ENCODE measurements at regions not wholly inside any gene's neighbourhood (a gene's known extent, or its start where the extent isn't known, plus 50 kb on each side); places are given as distances from the start of the nearest gene placed in this dataset.
"Not testable (repeated sequence)": the region's sequence is repeated elsewhere in the genome, so short reads cannot be mapped to it uniquely, and the experiment has no call there.

GRCh38 chr10:70991140-70992124 lies 103.1 kb upstream of the PCBD1 start:
- peak; percentile 36 to 65 for DNase-seq

- DNase-seq: no peak
Measured at GRCh38 chr10:70992436-70992835, 104.1 kb upstream of the PCBD1 start.

GRCh38 chr10:70993051-70993450 lies 104.7 kb upstream of the PCBD1 start:
- no peak for DNase-seq

GRCh38 chr10:70996549-70996948 lies 108.2 kb upstream of the PCBD1 start:
- no peak for DNase-seq

GRCh38 chr10:70997236-70997635 lies 108.9 kb upstream of the PCBD1 start:
- no peak for DNase-seq

GRCh38 chr10:70998086-70998485 lies 109.7 kb upstream of the PCBD1 start:
- no peak for DNase-seq

GRCh38 chr10:71001470-71001869 lies 113.1 kb upstream of the PCBD1 start:
- no peak for DNase-seq

GRCh38 chr10:71004176-71005075 lies 116.1 kb upstream of the PCBD1 start:
- DNase-seq: no peak

GRCh38 chr10:71005337-71006305 lies 117.3 kb upstream of the PCBD1 start:
- no peak for DNase-seq

- no peak for DNase-seq
Measured at GRCh38 chr10:71006506-71006905, 118.1 kb upstream of the PCBD1 start.

GRCh38 chr10:71007516-71007915 lies 119.2 kb upstream of the PCBD1 start:
- DNase-seq: no peak

GRCh38 chr10:71008150-71008549 lies 119.8 kb upstream of the PCBD1 start:
- no peak for DNase-seq

- DNase-seq: no peak
Measured at GRCh38 chr10:71009126-71009525, 120.8 kb upstream of the PCBD1 start.

- no peak for DNase-seq
Measured at GRCh38 chr10:71010730-71011129, 122.4 kb upstream of the PCBD1 start.

- no peak for DNase-seq
Measured at GRCh38 chr10:71011141-71011540, 122.8 kb upstream of the PCBD1 start.

- no peak for DNase-seq
Measured at GRCh38 chr10:71014021-71014805, 125.8 kb upstream of the PCBD1 start.

GRCh38 chr10:71015674-71016073 lies 127.3 kb upstream of the PCBD1 start:
- DNase-seq: peak; percentile 54 to 63

GRCh38 chr10:71020061-71020460 lies 131.7 kb upstream of the PCBD1 start:
- DNase-seq: not testable (repeated sequence)

- DNase-seq: no peak
Measured at GRCh38 chr10:71021402-71021801, 133.0 kb upstream of the PCBD1 start.

GRCh38 chr10:71023704-71024283 lies 135.4 kb upstream of the PCBD1 start:
- no peak for DNase-seq

GRCh38 chr10:71024490-71024889 lies 136.1 kb upstream of the PCBD1 start:
- DNase-seq: no peak

Measured in inflammatory macrophage (primary cell).